ENCODE measurements at regions not wholly inside any gene's neighbourhood (a gene's known extent, or its start where the extent isn't known, plus 50 kb on each side); places are given as distances from the start of the nearest gene placed in this dataset.

DNA sequence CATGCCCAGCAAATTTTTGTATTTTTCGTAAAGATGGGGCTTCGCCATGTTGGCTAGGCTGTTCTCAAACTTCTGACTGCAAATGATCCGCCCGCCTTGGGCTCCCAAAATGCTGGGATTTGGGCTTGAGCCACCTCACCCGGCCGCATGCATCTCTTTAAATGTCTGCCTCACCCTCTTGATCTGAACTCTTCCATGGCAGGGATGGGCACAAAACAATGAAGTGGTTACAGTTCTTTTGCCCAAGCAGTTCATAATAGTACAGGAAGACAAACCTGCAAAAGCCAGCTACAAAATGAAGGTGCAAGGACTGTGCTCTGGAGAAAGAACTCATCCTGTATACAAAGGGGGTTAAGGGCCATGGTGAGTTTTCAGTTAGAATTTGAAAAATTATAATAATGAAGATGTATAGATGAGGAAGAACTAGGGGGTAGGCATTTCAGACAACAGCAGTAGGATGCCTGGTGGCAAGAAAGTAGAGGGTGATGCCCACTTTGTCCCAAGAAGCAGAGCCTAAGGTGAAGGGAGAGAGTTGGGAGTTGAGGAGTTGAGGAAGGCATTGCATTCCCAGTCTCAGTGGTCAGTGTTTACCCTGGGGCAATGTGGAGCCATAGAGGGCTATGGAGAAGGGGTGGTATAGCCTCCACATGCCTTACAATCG, 160.8 kb upstream of the MYCN start (continued):
- TF ChIP-seq, protein P1, sequence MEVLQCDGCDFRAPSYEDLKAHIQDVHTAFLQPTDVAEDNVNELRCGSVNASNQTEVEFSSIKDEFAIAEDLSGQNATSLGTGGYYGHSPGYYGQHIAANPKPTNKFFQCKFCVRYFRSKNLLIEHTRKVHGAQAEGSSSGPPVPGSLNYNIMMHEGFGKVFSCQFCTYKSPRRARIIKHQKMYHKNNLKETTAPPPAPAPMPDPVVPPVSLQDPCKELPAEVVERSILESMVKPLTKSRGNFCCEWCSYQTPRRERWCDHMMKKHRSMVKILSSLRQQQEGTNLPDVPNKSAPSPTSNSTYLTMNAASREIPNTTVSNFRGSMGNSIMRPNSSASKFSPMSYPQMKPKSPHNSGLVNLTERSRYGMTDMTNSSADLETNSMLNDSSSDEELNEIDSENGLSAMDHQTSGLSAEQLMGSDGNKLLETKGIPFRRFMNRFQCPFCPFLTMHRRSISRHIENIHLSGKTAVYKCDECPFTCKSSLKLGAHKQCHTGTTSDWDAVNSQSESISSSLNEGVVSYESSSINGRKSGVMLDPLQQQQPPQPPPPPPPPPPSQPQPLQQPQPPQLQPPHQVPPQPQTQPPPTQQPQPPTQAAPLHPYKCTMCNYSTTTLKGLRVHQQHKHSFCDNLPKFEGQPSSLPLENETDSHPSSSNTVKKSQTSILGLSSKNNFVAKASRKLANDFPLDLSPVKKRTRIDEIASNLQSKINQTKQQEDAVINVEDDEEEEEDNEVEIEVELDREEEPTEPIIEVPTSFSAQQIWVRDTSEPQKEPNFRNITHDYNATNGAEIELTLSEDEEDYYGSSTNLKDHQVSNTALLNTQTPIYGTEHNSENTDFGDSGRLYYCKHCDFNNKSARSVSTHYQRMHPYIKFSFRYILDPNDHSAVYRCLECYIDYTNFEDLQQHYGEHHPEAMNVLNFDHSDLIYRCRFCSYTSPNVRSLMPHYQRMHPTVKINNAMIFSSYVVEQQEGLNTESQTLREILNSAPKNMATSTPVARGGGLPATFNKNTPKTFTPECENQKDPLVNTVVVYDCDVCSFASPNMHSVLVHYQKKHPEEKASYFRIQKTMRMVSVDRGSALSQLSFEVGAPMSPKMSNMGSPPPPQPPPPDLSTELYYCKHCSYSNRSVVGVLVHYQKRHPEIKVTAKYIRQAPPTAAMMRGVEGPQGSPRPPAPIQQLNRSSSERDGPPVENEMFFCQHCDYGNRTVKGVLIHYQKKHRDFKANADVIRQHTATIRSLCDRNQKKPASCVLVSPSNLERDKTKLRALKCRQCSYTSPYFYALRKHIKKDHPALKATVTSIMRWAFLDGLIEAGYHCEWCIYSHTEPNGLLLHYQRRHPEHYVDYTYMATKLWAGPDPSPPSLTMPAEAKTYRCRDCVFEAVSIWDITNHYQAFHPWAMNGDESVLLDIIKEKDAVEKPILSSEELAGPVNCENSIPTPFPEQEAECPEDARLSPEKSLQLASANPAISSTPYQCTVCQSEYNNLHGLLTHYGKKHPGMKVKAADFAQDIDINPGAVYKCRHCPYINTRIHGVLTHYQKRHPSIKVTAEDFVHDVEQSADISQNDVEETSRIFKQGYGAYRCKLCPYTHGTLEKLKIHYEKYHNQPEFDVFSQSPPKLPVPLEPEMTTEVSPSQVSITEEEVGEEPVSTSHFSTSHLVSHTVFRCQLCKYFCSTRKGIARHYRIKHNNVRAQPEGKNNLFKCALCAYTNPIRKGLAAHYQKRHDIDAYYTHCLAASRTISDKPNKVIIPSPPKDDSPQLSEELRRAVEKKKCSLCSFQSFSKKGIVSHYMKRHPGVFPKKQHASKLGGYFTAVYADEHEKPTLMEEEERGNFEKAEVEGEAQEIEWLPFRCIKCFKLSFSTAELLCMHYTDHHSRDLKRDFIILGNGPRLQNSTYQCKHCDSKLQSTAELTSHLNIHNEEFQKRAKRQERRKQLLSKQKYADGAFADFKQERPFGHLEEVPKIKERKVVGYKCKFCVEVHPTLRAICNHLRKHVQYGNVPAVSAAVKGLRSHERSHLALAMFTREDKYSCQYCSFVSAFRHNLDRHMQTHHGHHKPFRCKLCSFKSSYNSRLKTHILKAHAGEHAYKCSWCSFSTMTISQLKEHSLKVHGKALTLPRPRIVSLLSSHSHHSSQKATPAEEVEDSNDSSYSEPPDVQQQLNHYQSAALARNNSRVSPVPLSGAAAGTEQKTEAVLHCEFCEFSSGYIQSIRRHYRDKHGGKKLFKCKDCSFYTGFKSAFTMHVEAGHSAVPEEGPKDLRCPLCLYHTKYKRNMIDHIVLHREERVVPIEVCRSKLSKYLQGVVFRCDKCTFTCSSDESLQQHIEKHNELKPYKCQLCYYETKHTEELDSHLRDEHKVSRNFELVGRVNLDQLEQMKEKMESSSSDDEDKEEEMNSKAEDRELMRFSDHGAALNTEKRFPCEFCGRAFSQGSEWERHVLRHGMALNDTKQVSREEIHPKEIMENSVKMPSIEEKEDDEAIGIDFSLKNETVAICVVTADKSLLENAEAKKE (CRISPR knock-in tag; IDR thresholded peaks at IDR 0.05), result no peak
- no peak for TF ChIP-seq NANOG (IDR thresholded peaks at IDR 0.05; ENCODE audit: borderline replicate concordance)

DNA sequence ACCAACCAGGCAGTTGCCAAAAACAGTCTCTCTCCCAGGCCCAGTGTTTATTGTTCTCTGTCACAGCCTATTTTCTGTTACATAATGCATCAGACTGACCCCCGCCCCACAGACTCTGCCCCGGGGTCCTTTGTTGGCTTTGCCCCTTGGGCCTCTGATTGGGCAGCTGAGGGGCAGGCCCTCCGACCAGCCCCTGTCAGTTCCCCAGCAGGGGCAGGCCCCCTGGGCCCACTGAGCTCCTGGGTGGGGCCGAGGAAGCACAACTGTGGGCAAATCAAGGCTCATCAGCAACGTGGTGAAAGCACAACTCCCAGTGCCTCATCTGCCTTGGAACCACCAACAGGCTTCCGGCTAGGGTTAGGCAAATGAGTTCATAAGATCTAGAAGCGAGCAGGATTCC, 160.1 kb upstream of the MYCN start:
- Histone ChIP-seq H3K4me2 (no peak overlapping the region), H3K27ac (ENCODE audit: low read depth) (no peak overlapping the region), H3K79me2 (replicated peaks; ENCODE audit: insufficient read depth) (no peaks in the 10 kb centered on the region), H3K36me3 (ENCODE audit: insufficient read depth) (no peaks in the 10 kb centered on the region), H4K20me1 (replicated peaks; ENCODE audit: insufficient read depth) (no peaks in the 10 kb centered on the region), H3K4me3 (no peak overlapping the region), H2AFZ (peak overlapping the region; percentile 47; the same call in 1 of the 2 replicates), H3F3A (replicated peaks; ENCODE audit: low read depth) (no peaks in the 10 kb centered on the region), H3K27me3 (ENCODE audit: insufficient read depth) (no peaks in the 10 kb centered on the region), H3K9me2 (ENCODE audit: insufficient read depth) (no peaks in the 10 kb centered on the region), H3K4me1 (ENCODE audit: insufficient read depth) (no peaks in the 10 kb centered on the region)
- no peaks in the 10 kb centered on the region; the same call in 2 of the 3 replicates for H3K4me1 Mint-ChIP-seq
- H3K27me3 Mint-ChIP-seq (ENCODE audit: insufficient read depth, low read depth, poor library complexity), result peaks cover 5% of the 10 kb centered on the region
- H3K27ac Mint-ChIP-seq, result no peak overlapping the region
- ATAC-seq (no peak), DNase-seq (ENCODE audit: low spot score) (no peak)
- H3K9me3 Mint-ChIP-seq, result no peaks in the 10 kb centered on the region
- H3K4me3 Mint-ChIP-seq, result no peak overlapping the region
- TF ChIP-seq ZNF114 (CRISPR knock-in tag; IDR thresholded peaks at IDR 0.05) (no peak), REST (IDR thresholded peaks at IDR 0.05; ENCODE audit: unreplicated experiment) (no peak)
- H3K36me3 Mint-ChIP-seq (ENCODE audit: low read depth), result no peaks in the 10 kb centered on the region

Data from GM23338 (cell line).